Memory B cell (primary cell): ENCODE measurements at regions not wholly inside any gene's neighbourhood (a gene's known extent, or its start where the extent isn't known, plus 50 kb on each side); places are given as distances from the start of the nearest gene placed in this dataset.

Experiments used
- ATAC-seq: fragments of 150-1000 bp; cut with Tn5 transposase; 2 replicates; pipeline ENCODE4 v1.10.0; 2021; ENCODE audit warnings: low read depth, mild to moderate bottlenecking, moderate library complexity
- DNase-seq, 2 donors: peaks; one replicate each; pipeline ENCODE4 v3.0.0; 2022; ENCODE audit warnings: low spot score in 2 of 2
- H3K27ac Mint-ChIP-seq: one replicate; pipeline ENCODE4 v1.8.0; 2022; ENCODE audit warnings: mild to moderate bottlenecking, moderate library complexity, mixed read lengths
- H3K27me3 Mint-ChIP-seq: one replicate; pipeline ENCODE4 v1.8.0; 2022; ENCODE audit warnings: mixed read lengths
- H3K36me3 Mint-ChIP-seq: one replicate; pipeline ENCODE4 v1.8.0; 2022; ENCODE audit warnings: mild to moderate bottlenecking, mixed read lengths
- H3K4me1 Mint-ChIP-seq: one replicate; pipeline ENCODE4 v1.8.0; 2022; ENCODE audit warnings: mixed read lengths
- H3K4me3 Mint-ChIP-seq: one replicate; pipeline ENCODE4 v1.8.0; 2022; ENCODE audit warnings: mild to moderate bottlenecking, moderate library complexity, mixed read lengths
- H3K9me3 Mint-ChIP-seq: one replicate; pipeline ENCODE4 v1.8.0; 2022; ENCODE audit warnings: mixed read lengths

DNA sequence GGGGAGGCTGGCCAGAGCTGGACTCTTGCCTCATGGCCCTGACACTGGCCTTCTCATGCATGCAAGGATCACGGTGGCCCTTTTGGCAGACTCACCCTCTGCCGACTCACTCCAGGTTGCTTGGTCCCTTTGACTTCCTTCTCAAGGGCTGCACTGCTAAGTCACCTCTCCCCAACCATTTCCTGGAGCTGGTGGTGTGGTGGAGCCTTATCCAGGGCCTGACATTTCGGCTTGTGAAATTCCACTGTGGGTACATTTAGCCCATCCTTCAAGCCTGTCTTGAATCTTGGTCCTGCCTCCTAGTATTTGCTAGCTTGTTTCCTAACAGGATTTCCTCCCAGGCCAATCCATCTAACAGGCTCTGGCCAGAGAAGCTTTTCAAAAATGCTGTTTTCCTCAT, 52.6 kb upstream of the JUN start:
- peaks cover 4% of the 10 kb centered on the region for H3K4me1 Mint-ChIP-seq
- no peaks in the 10 kb centered on the region for H3K9me3 Mint-ChIP-seq
- H3K4me3 Mint-ChIP-seq, result no peak overlapping the region
- no peak for ATAC-seq
- DNase-seq, result no peak
- no peak overlapping the region for H3K27ac Mint-ChIP-seq
- no peaks in the 10 kb centered on the region for H3K36me3 Mint-ChIP-seq
- H3K27me3 Mint-ChIP-seq, result no peaks in the 10 kb centered on the region

GRCh38 chr1:58837886-58838285, 54.0 kb upstream of the JUN start:
- Mint-ChIP-seq H3K36me3 (no peaks in the 10 kb centered on the region), H3K27ac (no peak overlapping the region), H3K4me3 (no peak overlapping the region), H3K4me1 (peaks cover 4% of the 10 kb centered on the region), H3K27me3 (no peaks in the 10 kb centered on the region), H3K9me3 (no peaks in the 10 kb centered on the region)
- ATAC-seq, result no peak
- no peak for DNase-seq

DNA sequence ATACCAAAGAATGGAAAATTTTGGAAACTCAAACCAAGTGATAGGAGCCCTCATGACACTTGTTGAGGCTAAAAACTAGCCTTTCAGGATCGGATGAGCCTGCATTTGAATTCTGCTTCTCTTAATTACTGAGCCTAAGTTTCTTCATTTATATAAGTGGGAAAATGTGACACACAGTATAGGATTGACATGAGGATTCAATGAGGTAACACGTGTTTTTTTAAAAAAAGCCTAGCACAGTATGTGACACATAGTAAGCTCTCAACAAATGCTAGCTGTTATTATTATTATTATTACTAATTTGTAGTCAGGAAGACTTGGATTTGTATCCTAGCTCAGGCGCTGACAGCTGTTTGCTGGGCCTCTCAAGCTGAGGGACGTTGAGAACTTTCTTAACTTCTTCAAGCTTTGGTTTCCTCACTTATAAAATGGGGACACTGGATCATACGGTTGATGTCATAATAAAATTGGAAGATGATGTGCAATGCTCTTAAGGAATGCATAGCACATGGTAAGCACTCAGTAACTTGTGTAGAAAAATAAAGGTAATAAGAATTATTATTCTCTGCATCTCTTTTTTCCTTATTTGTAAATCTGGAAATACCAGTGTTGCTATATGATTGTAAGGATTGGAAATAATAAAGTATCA, 55.4 kb upstream of the JUN start:
- H3K27ac Mint-ChIP-seq, result no peak overlapping the region
- no peaks in the 10 kb centered on the region for H3K9me3 Mint-ChIP-seq
- H3K4me1 Mint-ChIP-seq, result peaks cover 4% of the 10 kb centered on the region

DNA sequence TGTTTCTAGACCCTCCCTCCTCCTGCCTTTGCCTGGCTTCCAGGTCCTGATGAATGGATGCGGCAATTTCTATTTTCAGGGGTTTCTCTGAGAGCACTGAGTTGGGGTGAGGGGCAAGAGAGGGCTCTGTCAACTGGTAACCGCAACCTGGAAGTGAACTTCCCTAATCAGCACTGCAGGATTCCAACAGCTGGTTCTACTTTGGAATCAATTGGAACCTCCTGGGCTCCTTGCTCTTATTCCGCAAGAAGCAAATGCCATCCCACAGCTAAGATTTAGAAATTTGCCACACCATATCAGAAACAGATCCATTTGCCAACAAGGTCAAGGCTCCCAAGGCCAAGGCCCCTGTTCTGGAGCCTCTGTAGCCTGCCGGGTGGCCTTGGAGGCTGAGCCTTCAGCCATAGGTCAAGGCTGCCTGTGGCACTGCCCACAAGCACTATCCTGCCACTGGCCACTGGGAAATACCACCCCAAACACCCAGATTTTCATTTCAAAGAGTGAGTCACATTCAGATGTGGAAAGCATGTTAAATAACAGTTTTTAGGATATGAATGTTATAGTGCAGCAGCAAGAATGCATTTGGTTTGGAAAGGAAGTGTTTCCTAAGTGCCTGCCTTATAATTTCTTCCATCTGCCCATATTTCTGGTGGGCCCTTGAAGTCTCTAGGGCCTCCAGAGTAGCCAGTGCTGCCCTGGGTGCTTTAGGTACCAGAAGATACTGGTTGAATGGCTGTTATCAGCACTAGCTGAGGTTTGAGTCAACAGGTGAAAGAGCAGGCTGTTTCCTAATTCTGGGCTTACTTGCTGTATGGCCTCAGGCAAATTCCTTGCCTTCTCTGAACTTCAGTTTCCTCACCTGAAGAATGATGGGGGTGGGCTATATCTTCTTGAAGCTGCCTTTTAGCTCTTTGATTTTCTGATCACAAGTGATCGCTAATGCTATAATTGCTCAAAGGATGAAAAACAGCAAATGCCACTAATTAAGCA, 56.3 kb upstream of the JUN start:
- H3K9me3 Mint-ChIP-seq, result no peaks in the 10 kb centered on the region
- ATAC-seq (no peak), DNase-seq (no peak)
- H3K27me3 Mint-ChIP-seq, result no peaks in the 10 kb centered on the region
- no peaks in the 10 kb centered on the region for H3K36me3 Mint-ChIP-seq
- H3K4me3 Mint-ChIP-seq, result no peak overlapping the region
- H3K4me1 Mint-ChIP-seq, result peaks cover 4% of the 10 kb centered on the region
- no peak overlapping the region for H3K27ac Mint-ChIP-seq

More for the DNA sequence above, 55.4 kb upstream of the JUN start:
- no peaks in the 10 kb centered on the region for H3K27me3 Mint-ChIP-seq
- no peak for DNase-seq
- H3K4me3 Mint-ChIP-seq, result no peak overlapping the region
- ATAC-seq, result no peak
- H3K36me3 Mint-ChIP-seq, result no peaks in the 10 kb centered on the region

DNA sequence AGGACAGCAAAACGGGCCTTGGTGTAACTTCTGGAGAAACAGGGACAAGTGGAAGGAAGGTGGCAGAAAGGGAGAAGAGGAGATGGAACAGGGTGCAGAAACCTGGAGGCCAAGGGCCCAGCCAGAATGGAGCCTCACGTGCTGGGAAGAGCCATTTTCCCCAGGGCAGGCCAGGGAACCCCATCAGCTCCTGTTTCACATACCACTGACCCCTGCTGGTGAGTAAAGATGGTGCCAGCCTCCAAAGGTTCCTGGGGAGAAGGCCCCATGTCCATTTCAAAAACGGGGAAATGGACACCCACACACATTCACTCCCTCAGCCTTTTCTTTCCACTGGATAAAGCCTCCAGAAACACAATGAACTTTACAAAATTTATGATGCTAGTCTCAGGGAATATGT, 57.6 kb upstream of the JUN start:
- H3K9me3 Mint-ChIP-seq, result no peaks in the 10 kb centered on the region
- H3K27me3 Mint-ChIP-seq, result no peaks in the 10 kb centered on the region
- ATAC-seq, result peak; percentile 43
- H3K36me3 Mint-ChIP-seq, result no peaks in the 10 kb centered on the region
- no peak for DNase-seq
- H3K4me1 Mint-ChIP-seq, result peaks cover 9% of the 10 kb centered on the region
- H3K27ac Mint-ChIP-seq, result no peak overlapping the region
- no peak overlapping the region for H3K4me3 Mint-ChIP-seq

DNA sequence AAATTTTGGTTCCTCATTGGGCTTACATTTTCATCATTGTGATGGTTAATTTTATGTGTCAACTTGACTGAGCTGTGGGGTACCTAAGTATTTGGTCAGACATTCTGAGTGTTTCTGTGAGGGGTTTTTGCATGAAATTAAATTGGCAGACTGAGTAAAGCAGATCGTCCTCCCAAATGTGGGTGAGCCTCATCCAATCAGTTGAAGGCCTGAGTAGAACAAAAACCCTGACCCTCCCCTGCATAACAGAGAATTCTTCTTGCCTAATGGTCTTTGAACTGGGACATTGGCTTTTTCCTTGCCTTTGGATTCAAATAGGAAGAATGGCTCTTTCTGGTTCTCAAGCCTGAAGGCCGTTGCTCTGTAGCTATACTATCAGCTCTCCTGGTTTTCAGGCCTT, 59.1 kb upstream of the JUN start:
- Mint-ChIP-seq H3K9me3 (no peaks in the 10 kb centered on the region), H3K4me1 (peaks cover 9% of the 10 kb centered on the region), H3K27me3 (no peaks in the 10 kb centered on the region), H3K27ac (no peak overlapping the region), H3K36me3 (no peaks in the 10 kb centered on the region), H3K4me3 (no peak overlapping the region)
- DNase-seq (no peak), ATAC-seq (no peak)

DNA sequence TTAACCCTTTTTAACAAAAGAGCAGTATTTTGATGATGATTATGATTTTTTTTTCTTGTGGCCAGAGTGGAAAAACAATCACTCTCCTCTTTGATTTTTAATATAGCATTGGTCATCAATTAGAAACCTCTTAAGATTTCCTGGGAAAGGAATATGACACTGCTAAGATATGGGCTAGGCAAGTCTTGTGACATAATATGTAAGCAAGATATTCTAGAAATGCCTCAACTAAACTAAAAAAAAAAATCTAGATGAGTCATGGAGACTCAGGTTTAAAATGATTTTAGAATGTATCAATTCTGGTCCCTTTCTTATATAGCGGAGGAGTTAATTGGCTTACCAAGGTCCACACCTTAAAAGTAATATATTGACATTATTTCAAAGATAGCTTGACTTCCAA, 60.3 kb upstream of the JUN start:
- Mint-ChIP-seq H3K27ac (no peak overlapping the region), H3K36me3 (no peaks in the 10 kb centered on the region), H3K27me3 (no peaks in the 10 kb centered on the region), H3K4me3 (no peak overlapping the region), H3K4me1 (peaks cover 9% of the 10 kb centered on the region), H3K9me3 (no peaks in the 10 kb centered on the region)
- DNase-seq, result no peak
- no peak for ATAC-seq

DNA sequence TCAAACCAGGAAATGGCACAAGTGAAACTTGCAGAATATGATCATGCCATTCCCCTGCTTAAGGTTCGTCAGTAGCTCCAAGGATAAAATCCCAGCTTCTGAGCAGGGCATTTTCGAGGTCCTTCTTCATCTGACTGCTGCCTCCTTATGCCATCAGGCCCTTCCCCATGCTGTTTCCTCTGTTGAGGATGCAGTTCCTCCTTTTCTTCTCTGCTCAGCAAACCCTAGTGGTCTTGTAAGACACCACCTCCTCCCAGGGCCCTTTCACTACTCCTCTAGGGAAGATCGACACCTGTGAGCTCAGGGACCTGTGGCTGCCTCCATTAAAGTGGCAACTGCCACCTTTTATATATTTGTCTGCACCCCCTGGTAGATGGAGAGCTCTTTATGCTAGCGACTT, 62.1 kb upstream of the JUN start:
- H3K4me1 Mint-ChIP-seq, result peaks cover 9% of the 10 kb centered on the region
- ATAC-seq (no peak), DNase-seq (no peak)
- no peaks in the 10 kb centered on the region for H3K36me3 Mint-ChIP-seq
- no peak overlapping the region for H3K4me3 Mint-ChIP-seq
- H3K27ac Mint-ChIP-seq, result no peak overlapping the region
- no peaks in the 10 kb centered on the region for H3K27me3 Mint-ChIP-seq
- H3K9me3 Mint-ChIP-seq, result no peaks in the 10 kb centered on the region

GRCh38 chr1:58848818-58849411, 65.1 kb upstream of the JUN start:
- H3K36me3 Mint-ChIP-seq, result no peaks in the 10 kb centered on the region
- no peak overlapping the region for H3K4me3 Mint-ChIP-seq
- H3K4me1 Mint-ChIP-seq, result peaks cover 4% of the 10 kb centered on the region
- no peaks in the 10 kb centered on the region for H3K27me3 Mint-ChIP-seq
- DNase-seq (no peak), ATAC-seq (no peak)
- no peak overlapping the region for H3K27ac Mint-ChIP-seq
- no peaks in the 10 kb centered on the region for H3K9me3 Mint-ChIP-seq

DNA sequence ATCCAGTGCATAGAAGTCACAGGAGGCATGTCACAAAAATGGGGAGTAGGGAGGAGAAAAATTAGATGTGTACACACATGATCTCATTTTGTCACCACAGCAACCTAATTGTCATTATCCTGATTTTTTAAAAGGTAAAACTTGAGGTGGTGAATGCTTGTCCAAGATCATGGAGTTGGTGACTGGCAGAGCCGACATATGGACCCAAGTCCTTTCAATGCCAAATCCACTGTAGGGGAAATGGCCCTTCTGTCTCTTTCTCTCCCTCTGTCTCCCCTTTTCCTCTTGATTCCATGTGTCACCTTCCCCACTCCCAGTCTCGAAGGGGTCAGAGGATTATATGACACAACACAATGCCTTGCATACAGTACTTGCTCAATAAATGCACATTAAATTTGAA, 65.7 kb upstream of the JUN start:
- ATAC-seq (no peak), DNase-seq (no peak)
- Mint-ChIP-seq H3K36me3 (no peaks in the 10 kb centered on the region), H3K27ac (no peak overlapping the region), H3K9me3 (no peaks in the 10 kb centered on the region), H3K4me3 (no peak overlapping the region), H3K27me3 (no peaks in the 10 kb centered on the region), H3K4me1 (peaks cover 7% of the 10 kb centered on the region)

DNA sequence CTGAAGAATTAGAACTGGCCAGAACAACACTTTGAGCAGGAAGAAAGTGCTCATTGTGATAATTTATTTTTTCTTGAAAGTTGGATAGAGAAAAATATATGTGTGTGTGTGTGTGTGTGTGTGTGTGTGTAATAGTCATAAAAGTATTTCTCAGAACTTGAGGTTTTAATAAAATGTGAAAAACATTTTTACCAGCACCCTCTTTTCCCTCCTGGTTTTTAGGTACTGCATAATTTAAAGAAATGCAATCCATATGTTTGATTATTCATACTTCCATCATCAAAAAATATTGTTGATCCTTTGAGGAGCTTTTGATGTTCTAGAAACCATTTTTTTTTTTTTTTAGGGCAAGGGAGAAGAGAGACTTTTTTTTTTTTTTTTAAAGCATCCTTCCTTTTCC, 66.8 kb upstream of the JUN start:
- Mint-ChIP-seq H3K4me3 (no peak overlapping the region), H3K36me3 (no peaks in the 10 kb centered on the region), H3K27me3 (no peaks in the 10 kb centered on the region), H3K9me3 (no peaks in the 10 kb centered on the region), H3K27ac (no peak overlapping the region), H3K4me1 (peaks cover 7% of the 10 kb centered on the region)
- ATAC-seq (no peak), DNase-seq (no peak)

DNA sequence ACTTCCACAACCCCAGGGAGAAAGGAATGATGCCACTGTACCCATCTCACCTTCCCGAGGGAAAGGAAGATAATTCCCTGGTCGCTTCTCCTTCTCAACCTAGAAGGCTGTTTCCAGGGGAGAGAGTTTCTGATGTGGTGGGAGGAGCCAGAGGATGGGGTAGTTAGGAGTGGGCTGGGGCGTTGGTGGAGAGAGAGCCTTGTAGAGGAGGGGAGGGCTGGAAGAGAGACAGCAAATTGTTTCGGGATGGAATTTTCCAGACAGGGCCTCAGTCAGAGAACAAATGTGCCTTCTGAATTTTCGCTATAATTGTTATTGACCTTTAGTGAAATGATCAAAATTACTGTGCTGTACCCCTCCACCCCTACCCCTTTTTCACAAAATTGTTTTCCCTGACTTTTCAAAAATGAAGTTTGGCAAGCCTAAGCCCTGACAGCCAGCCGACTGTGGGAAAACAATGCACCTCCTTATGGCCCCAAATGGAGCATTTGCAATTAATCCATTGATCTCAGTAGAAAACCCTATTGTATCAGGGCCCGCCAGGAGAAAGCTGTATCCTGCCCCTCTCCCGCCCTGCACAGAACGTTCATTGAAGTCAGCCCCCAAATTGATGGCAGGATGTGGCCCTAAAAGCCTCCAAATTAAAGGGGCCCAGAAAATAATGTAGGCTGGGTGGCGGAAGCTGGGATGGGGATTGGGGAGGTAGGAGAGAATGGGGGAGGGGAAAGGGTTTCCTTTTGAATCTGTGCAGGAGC, 69.1 kb upstream of the JUN start:
- Mint-ChIP-seq H3K36me3 (no peaks in the 10 kb centered on the region), H3K4me1 (peaks cover 7% of the 10 kb centered on the region), H3K9me3 (no peaks in the 10 kb centered on the region), H3K27me3 (no peaks in the 10 kb centered on the region), H3K4me3 (no peak overlapping the region), H3K27ac (no peak overlapping the region)
- DNase-seq (no peak), ATAC-seq (no peak)

GRCh38 chr1:58854576-58854975, 70.7 kb upstream of the JUN start:
- no peaks in the 10 kb centered on the region for H3K36me3 Mint-ChIP-seq
- no peak overlapping the region for H3K4me3 Mint-ChIP-seq
- DNase-seq (peak in 1 of 2 donors; percentile 9), ATAC-seq (peak; percentile 78)
- no peaks in the 10 kb centered on the region for H3K27me3 Mint-ChIP-seq
- H3K4me1 Mint-ChIP-seq, result peaks cover 19% of the 10 kb centered on the region
- H3K9me3 Mint-ChIP-seq, result no peaks in the 10 kb centered on the region
- H3K27ac Mint-ChIP-seq, result peak overlapping the region; percentile 66
